ENCODE measurements at regions not wholly inside any gene's neighbourhood (a gene's known extent, or its start where the extent isn't known, plus 50 kb on each side); places are given as distances from the start of the nearest gene placed in this dataset.

- DNase-seq, result peak; percentile 70
Observed at GRCh38 chr11:71153005-71153390, 99.4 kb downstream of the SHANK2 start.

DNA sequence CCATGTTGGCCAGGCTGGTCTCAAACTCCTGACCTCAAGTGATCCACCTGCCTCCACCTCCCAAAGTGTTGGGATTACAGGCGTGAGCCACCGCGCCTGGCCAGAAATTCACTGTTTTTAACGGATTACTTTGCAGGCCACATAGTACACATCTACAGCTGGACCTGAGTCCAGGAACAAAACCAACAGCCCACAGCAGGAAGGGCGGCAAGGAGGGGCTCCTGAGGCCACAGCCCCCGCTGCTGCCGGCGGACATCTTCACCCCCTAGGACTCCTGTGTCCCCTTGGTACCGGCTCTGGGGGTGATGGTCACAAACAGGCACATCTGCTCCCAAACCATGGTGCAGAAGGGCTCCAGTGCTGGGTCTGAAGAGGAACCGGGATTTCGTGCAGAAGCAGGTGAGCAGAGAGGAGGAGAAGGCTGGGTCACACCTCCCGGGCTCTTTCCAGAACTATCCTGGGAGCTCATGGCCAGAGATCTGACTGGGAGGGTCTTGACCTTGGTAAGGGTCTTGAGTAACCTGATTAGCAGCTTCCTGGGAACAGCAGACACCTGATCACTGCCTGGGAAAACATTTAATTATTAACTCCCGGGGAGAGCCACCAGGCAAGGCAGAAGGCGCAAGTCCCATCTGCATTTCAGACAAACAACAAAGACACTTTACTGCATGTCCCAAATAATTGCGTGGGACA, 99.9 kb downstream of the SHANK2 start:
- DNase-seq, result peak; percentile 42

DNA sequence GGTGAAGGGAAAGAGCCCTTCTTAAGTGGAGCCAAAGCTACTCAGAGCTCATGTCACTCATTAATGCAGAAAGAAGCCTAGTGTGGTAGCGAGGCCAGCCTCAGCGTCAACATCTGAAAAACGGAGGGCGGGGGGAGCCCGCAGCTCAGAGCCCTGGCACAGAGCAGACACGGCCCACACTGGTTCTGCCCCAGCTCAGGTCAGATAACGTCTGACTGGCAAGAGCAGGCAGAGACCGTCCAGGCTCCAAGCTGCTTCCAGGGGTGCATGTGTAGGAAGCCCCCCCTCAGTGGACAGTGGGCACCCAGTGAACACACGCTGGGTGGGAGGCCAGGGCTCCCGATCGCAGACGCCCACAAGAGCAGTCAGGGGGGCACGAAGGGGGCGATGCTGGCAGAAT, 100.8 kb downstream of the SHANK2 start:
- no peak for DNase-seq

GRCh38 chr11:71150859-71151258, 101.5 kb downstream of the SHANK2 start:
- no peak for DNase-seq

DNA sequence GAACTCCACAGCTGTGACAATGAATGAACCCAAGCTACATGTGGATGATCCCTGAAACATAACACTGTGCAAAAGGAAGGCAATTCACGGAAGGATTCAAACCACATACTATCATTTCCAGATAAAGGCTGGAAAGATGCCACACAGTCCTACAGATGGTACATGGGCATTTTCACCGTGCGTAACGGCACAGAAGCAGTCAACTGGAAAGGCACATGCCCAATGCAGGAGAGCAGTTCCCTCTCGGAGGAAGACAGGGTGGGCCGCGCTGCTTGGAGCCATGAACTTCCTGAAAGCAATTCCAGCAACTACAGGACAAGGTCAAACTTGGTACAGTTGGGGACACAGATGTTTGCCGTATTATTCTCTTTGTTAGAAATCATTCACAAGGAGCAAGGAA, 103.7 kb downstream of the SHANK2 start:
- DNase-seq, result no peak

DNA sequence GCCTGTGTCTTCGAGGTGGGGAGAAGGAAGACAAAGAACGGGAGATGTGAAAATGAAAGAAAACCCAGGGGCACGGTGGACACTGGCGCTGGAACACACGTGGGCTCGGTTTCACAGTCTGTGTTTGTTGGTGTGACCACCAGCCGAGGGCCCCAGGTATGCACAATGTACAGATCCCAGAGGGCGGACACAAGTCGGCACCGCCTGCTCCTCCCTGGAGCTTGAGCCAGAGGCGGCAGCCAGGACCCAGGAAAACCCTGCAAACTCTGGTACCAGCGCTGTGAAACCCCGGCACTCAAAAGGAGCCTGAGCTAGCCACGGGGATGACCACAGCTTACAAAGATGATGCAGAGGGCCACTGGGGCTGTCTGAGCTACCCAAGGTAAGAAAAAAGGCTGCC, 105.0 kb downstream of the SHANK2 start:
- no peak for DNase-seq

GRCh38 chr11:71146846-71147245, 105.5 kb downstream of the SHANK2 start:
- DNase-seq, result no peak

DNA sequence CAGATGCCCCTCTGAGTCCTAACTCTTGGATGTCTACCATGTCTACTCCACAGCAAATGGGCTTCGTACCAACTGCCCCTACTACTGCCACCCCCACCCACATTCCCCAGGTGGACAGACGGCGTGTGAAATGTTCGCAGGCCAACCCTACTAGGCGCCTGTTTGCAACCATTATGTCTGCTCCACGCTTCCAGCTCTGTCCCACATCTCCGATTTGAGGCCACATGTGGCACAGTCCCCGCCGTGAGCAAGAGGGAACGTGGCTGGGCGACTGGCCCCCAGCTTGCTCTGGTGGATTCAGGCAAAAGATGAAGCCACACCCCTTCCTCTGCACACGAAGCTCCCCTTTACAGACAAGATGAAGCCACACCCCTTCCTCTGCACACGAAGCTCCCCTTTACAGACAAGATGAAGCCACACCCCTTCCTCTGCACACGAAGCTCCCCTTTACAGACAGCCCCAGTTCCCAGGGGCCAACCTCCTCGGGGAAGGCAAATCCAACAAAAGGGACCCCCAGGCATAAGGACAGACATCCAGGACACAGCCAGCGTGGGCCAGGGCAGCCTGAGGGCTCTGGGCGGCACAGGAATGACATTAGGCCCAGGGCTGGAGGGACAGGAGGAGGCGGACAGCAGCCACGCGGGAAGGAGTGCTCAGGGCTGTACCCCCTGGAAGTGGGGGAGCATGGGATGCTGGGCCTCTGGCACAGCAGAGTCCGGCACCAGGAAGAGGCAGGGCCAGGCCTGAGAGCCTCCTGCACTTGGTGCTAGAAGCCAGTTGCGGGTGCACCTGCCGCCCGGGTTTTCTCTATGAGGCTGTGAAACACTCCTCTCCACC, 106.2 kb downstream of the SHANK2 start:
- no peak for DNase-seq

GRCh38 chr11:71145368-71145767, 107.0 kb downstream of the SHANK2 start:
- no peak for DNase-seq

DNA sequence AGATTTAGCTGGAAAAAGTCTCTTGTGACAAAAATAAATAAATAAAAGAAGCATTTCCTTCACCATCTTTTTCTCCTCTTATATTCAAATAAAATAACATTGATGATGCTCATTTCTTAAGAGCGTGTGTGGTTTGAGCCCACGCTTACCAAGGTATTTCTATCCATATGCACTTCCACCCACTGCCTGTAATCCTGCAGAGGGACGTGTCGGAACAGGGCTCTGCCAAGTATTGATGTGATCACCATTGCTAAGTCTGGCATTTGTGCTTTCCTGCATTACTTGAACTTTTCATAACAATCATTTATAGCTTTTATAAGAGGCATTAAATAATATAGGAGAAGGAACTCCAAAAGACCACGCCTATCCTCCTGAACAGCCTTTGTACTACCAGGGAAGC, 107.6 kb downstream of the SHANK2 start:
- DNase-seq, result no peak

DNA sequence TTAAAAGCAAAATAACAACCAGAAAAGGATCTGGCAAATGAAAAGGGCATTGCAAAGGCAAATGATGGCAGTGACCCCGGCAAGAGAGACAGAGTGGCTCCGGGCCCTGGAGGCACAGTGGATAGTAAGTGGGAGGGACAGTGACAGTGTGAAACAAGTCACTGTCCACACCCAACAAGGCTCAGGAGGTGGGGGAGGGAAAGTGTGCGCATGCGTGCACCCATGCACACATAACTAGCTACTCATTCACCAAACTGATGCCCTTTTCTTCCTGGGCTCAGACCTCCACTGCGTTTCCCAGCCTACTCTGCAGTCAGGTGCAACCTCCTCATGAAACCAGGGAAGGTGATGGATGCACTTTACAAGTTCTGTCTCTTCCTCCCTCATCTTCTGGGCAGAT, 108.4 kb downstream of the SHANK2 start:
- peak; percentile 24 for DNase-seq

DNA sequence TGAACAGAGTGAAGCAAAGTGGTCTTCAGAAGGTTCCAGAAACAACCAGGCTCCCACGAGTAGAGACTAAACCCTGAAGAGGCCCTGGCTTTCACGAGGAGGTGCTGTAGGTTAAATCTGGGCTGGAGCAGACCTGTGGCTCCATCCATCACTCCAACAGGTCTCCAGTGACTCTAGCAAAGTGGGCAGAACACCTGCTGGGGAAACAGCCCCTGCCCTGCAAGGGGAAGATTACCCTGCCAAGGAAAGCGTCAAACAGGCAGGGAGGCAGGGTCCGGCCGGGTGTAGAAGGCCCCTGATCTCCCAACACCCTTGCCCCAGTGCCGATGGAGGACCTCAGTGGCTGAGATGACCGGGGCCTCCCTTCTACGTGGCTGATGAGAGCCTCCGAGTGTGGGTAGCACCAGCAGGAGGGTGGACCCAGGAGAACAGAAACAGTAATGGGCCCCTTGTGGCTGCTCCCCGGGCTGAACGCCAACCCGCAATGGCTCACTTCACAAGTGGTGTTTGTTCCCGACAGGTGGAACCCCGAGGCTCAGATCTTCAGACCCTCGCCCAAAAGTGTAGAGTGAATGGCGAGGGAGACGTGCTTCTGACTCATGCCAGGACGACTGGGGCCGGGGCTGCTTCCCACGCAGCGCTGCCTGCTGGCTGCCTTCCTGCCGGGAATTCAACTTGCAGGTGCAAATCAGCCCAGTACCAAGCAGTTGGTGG, 112.0 kb downstream of the SHANK2 start:
- DNase-seq, result no peak

- no peak for DNase-seq
Observed at GRCh38 chr11:71139516-71140205, 112.7 kb downstream of the SHANK2 start.

GRCh38 chr11:71138737-71139425, 113.5 kb downstream of the SHANK2 start:
- no peak for DNase-seq

DNA sequence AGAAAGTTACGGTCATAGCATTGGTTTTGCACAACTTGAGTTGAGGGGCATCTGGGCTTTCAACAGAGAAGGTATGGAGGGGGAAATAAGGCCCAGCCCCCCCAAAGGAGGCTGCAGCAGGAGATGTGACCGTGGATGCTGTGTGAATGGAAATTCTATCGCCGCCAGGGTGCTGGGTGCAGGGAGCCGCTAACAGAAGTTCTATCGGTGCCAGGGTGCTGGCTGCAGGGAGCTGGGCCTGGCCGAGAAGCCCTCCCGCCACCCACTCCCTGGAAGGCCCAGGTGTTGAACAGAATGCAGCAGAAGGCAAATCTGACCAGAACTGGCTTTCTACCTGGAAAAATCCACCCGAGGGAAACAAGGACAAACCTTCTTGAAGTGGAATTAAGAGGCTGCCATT, 115.0 kb downstream of the SHANK2 start:
- no peak for DNase-seq

GRCh38 chr11:71136095-71136845, 116.1 kb downstream of the SHANK2 start:
- DNase-seq, result no peak

GRCh38 chr11:71135112-71135511, 117.3 kb downstream of the SHANK2 start:
- no peak for DNase-seq

- DNase-seq, result no peak
Observed at GRCh38 chr11:71133946-71134345, 118.4 kb downstream of the SHANK2 start.

DNA sequence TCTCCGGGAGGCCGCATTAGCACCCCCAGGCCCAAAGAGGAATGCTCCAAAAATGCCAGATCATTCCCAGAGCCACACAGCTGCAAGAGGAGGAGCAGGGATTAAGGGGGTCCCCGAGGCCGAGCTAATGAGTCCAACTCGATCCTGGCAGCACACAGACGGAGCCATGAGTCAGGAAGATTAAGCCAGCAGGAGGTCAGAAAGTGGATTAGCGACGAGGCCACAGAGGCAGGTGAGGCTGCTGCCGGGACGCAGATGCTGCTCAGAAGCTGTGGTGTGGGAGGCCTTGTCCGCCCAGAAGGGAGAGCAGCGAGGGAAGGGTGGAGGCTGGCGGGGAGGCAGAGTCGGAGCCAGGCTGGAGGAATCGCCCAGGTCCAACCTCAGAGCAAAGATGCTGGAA, 120.5 kb downstream of the SHANK2 start:
- no peak for DNase-seq

DNA sequence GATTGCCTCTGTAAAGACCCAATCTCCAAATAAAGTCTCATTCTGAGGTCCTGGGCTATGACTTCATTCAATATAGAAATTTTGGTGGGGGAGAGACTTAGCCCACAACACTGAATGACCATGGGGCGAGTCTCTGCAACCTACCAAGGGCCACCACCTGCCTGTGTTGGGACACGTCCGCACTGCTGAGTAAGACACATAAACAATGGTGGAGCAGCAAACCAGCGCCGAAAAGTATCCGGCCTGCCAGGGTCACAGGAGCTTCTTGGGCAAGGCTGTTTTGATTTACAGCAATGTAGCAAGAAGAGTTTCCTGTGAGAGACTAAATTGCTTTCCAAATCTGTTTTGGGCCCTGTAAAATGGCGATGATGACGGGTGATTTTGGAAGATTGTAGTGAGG, 122.3 kb downstream of the SHANK2 start:
- DNase-seq, result no peak

DNA sequence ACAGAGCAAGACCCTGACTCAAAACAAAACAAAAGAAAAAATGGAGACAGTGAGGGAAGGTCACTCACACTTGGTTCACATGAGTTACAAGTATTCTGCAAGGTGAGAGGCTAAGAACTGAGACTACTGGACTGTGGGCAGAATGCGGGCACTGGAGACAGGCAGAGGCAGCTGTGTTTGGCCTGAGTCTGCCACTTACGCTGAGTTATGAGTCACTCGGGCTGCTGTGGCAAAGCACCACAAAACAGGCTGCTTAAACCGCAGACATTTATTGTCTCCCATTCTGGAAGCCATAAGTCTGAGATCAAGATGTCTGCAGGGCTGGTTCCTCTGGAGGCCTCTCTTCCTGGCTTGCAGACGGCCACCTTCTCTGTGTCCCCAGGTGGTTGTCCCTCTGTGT, 122.8 kb downstream of the SHANK2 start:
- DNase-seq, result no peak

Measured in renal pelvis (tissue), 1 donor.